GM19463 (cell line): ENCODE measurements at regions not wholly inside any gene's neighbourhood (a gene's known extent, or its start where the extent isn't known, plus 50 kb on each side); places are given as distances from the start of the nearest gene placed in this dataset.

ENCODE experiments used
- ATAC-seq: cut with Tn5 transposase; IDR thresholded peaks from one replicate; pipeline ENCODE4 v1.9.1; 2021; ENCODE audit warnings: mild to moderate bottlenecking, moderate library complexity; ENCODE audit not compliant: unreplicated experiment

DNA sequence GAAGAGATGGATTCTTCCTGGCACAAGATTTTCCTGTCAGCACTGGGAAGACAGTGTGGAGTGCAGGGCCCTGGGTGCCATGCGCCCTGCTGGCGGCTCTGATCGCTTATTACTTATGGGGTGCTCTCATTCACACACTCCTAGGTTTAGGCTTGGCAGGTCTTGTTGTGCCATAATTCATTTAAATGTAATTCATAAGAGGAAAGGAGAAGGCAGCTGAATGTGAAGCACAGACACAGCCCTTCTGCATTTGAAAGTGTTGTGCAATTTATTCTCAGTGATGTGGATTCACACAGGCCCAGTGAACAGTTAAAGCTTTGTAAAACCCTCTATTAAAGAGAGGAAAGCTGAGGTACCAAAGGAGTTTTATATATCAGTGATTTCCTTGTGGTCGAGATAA is 249.7 kb downstream of the C4orf33 start:
- no peak for ATAC-seq

DNA sequence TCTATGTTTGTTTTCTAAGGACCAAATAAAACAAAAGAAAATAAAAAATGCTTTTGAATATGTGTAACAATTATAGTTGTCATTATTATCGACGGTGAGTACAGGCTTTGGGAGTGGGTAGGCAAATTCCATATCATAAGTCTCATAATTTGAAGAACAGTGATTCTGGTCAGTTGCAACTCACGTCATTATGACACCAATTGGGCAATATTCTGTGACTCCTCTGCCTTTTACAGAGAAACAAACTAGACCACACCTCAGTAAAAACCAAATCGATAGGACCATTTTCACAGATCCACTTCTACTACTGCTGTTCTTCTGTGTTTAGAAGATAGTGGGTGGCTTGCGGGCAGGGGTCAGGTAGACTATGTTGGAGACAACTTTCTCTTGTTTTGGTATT is 250.1 kb downstream of the C4orf33 start:
- no peak for ATAC-seq

DNA sequence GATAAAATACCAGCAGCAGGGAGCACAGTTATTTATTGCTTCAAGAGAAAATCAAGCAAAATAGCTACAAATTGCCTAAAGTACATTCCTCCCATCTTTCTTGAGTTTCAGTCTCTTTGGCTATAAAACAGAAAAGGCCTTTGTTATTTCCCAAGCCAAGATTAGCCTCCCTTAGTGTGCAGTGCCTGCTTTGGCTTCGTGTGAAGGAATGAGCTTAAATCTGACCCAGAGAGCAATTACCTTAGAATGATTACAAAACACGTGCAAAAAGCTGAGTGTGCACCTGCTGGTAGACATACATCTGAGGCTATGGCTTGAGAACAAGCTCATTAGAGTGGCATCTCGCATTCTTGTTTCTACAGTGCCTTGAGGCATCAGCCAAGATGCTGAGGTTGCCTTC is 250.8 kb downstream of the C4orf33 start:
- ATAC-seq = no peak

DNA sequence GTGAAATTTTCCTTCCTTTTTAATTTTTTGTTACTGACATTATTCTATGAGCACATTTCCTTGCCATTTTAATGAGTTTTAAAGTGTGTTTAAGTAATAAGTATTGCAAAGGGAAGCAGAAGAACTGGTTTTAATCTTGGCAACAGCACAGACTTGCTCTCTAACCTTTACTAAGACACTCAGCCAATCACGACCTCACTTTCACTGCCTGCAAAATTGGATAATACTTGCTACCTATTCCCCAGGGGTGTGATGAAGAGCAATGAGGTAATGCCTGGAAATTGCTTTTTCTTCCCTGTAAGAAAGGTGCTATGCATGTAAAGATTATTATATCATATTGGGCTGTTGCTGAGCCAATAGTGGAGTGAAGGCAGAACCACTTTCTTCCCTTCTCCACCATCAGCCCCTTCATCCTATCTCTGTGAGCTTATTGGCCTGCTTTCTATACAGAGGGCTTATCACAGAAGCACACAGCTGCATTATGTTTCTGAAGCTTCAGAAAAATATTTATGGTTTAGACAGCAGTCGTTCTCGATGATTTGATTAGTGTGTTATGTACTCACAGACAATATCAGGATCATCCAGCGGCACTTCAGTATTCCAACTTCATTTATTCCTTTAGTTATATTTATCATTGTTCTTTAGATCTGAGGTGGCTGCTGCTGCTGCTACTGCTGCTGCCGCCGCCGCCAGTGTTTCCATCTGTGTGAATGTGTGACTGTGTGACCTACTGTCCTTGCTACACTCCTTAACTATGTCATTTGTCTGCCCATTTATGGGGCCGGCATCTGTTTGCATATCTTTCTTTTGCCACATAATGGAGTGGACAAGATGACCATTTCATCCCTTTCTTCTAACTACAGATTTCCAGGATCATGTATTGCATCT is 255.1 kb downstream of the C4orf33 start:
- ATAC-seq = no peak

DNA sequence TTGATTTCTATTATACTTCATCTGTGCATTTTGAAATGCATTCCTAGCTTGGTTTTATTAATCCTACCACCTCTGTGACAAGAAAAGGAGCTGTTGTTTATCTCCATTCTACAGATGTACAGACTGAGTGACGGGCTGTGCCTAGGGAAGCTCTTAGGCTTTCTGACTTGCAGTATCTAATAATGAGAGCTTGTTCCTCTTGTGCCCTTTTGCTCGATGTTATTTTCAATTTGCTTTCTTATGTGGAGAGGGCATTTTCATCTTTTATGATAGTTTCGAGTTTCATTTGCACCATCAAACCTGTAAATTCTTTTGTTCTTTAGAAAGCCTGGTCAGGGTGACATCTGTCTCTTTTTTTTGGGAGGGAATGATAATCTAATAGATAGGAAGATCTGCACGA is 256.5 kb downstream of the C4orf33 start:
- no peak for ATAC-seq

DNA sequence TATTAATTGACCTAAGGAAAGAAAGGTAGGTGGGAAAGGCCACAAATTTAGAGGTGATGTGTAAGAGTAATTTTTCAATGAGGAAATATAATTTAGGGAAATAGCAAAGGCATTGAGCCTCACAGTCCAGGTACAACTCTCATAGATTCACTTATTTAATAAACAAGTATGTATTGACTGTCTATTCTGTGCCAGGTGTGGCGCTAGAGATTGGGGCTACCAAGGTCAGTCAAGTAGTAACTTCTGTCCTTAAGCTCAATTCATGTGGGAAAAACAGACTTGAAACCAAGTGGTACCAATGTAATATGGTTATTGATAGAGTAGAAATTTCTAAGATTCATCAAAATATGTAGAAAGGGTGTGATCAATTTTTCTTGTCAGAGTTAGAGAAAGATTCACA is 257.5 kb downstream of the C4orf33 start:
- ATAC-seq = no peak

DNA sequence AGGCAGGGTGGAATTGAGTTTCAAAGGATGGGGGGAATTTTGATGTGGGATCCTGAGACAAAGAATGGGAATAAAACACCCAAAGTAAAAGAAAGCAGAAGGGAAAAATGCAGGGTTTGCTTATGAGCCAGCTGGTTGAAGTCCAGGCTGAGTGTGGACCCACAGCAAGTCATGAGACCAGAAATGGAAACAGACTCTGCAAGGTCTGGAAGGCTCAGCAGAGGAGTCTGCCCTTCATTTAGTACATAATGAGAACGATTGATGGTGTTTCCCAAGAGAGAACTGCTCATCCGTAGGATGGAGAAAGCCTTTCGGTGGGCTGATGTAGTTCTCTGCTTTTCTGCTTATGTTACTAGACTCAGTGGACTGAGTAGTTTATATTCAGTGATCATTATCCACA is 259.1 kb downstream of the C4orf33 start:
- no peak for ATAC-seq

DNA sequence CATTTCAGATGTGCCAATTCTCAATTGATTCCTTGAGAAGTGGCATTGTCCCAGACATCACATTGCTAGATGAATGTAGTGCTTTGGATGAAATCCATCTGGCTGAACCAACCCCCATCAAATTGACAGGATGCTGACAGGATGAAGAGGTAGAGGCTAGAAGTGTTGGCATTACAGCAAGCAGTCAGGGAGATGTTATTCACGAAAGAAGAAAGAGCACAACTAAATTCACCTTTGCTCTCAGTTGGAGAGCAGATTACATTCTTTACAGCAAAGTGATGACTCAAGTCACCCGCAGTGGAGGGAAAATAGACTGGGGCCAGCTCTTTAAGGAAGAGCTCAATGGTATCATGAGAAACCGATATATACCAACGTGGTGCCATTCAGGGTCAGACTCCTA is 259.6 kb downstream of the C4orf33 start:
- no peak for ATAC-seq

DNA sequence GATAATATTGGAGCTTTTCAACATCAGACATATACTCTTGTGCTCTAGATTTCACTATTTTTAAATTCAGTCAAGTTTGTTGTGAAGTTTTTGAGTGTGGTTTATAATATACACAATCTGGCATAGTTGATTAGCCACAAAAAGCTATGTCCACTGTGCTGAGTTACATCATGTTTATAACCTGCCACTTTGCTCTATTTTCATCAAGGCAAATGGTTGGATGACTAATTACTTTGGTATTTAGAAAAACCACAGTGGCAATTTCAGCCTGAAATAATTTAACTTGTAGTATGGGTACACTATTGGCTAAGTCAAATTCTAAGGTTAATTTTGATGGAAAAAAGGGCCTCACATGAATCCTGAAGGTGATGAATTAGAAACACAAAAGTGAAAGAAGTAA is 262.6 kb downstream of the C4orf33 start:
- ATAC-seq = no peak

DNA sequence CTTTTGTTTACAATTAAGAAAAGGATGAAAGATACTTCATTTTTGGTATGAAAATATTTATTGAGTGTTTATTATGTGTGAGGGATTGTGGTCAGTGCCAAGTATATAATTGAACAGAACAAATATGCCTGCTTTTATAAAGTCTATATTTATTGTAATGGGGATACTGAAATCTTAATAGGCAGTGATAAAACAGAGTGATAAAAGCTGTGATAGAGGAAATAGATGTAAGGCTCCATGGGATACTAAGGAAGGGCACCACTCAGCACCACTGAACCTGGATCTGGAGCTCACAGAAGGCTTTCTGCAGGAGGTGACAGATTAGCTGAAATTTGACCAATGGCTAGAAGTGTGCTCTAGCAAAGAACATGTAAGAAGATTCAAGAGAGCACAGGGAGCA is 263.5 kb downstream of the C4orf33 start:
- ATAC-seq = no peak

DNA sequence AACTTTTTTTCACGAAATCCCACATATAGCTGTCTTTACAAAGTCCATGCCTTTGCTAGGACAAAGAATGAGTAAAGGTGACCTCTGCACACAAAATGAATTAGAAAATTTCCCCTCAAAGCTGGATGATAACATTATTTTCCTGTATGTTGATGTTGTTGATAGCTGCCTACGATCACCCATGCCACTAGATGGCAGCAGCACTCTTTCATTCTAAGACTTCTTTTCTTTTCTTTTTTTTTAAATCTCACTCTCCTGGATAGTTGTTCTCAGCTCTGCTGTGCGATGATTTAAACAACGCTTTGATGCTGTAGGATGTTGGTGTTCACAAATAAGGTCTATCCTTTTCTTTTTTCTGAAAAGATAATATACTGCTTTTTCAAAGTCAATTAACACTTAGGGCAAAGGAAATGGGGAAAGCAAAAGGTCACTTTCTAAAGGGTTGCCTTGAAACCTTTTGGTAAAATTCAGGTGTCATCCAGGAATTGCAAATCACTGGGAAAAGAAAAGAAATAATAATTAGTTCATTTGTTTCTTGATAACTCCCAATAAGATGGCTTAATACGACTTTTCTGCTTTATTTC is 266.8 kb downstream of the C4orf33 start:
- peak; percentile 81 for ATAC-seq

DNA sequence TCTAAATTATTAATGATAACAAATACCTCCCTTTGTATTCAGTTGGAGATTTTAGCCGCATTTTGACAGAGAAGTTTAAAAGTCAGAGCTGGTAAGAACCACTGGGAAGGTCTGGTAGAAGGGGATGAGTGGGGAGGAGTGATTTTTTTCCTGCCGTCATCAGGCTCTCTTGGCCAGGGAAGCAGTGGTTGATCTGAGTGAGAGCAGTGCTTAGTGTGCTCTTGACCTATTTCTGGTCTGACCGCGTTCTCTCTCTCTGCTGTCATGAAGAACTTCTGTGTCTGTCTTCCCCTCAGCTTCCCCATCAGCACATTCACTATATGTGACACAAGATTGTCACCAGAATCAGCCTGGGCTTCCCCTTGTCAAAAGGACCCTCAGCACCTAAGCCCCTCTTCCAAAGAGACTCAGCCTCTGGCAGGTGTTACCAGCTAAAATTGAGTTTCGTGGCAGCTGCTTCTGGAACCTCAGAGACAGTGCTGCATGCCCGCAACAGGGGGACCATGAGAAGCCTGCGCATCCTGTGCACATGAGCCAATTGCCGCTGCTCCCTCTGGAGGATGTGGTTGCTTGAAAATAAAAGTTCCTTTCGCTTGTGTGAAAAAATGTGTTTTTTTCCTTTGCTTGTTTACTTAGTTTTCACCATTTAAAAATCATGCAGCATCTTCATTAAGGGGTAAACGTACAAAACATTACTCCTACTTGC is 268.9 kb downstream of the C4orf33 start:
- ATAC-seq = no peak

DNA sequence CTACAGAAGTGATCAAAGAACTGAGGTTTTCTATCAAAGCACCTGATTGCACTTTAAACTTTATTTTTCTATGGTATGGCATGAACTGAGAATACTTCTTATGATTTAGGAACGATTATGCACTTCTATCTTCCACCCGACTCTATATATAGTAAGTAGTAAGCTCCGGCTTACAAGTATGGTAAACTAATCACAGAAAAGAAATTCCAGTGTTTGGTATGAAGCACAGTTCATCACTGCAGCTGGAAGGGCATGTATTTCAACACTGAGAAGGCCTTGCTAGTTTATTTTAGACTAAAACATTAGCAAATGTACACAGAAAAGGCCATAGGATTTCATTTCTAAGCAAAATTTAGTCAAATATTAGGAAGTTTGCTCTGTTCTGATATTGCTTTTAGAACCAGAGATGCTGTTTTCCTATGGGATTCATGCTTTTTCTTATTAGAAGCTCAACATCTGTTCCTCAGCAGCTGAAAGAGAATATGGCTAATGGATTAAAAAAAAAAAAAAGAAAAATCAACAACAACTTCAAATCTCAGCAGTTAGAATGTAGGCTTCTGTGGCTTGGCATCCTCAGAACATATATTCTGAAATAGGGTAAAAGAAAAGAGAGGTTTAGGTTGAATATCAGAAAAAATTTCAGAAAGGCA is 273.5 kb downstream of the C4orf33 start:
- no peak for ATAC-seq

DNA sequence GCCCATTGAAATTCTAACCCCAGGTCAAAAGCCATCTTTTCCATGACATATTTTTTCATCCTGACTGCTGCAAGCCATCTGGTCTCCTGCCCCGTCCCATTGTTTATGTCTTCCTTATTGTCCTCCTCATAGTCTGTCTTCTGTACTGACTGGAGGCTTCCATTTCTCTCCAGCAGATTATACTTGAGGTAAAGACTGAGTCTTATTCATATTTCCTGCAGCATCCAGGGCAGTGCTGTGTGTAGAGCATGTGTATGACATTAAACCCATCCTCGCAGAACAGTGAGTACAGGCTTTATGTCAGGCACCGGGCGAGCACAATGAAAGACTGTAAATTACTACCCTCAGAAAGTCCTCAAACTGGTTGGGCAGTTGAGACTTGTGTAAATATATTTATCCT is 275.1 kb downstream of the C4orf33 start:
- ATAC-seq = no peak

DNA sequence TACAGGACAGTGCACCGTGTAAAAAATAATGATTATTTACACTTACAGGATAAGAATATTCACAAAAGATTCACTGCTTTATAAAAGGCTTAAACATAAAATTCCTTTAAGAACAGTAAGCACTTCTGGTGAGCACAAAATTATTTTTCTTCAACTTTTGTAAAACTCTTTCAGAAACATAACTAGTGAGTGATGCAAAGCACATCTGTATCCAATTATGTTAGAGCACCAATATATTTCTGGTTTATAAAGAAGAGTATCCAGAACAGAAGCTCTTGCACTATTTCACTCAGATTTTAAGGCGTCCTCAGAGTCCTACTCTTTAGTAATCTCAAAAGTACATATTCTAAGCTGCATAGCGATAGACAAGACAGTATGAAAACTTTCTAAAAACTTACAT is 276.0 kb downstream of the C4orf33 start:
- no peak for ATAC-seq

DNA sequence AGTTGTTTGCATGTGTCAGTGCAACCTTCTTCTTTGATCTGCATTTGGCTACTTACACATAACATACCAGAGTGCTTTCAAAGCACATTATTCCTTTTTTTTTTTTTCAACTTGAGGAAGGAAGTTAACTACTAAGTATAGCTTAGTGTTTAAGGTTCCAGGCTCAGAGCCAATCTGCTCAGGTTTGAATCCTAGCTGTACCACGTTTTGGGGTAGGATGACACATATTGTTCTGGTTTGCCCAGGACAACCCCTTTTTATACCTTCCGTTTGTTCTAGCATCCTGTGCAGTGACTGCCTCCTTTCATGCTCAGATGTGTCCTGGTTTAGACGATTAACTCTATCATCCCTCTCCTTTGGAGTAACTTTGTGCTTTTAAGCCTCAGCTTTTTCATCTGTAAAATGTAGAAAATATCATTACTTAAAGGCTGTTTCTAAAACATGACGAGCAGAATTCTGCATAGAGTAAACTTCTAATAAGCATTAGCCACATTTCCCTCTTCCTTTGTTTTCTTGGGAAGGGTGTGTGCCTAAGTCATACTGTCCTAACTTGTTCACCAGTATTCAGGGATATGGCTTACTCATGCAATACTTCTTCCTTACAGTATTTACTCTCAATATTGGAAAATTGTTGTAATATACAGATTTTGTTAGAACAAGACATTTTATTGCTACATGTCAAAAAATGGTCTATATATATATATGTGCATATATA is 281.3 kb downstream of the C4orf33 start:
- ATAC-seq = no peak

DNA sequence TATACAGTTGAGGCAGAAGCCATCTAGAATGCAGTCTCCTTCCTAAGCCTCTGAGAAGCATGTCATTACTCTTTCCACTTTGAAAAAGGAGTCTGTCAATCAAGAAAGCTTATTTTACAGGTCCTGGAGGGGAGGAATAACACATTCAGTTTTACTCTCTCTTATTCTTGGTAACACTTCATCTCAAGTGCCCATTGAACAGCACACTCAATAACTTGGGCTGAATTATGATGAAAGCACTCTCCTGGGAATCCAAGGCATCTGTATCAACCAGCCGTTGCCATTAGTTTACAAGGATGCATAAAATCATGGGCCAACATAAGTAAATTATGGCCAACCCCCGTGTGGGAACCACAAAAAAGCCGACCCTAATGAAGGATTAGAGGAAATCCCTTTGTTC is 282.4 kb downstream of the C4orf33 start:
- no peak for ATAC-seq

DNA sequence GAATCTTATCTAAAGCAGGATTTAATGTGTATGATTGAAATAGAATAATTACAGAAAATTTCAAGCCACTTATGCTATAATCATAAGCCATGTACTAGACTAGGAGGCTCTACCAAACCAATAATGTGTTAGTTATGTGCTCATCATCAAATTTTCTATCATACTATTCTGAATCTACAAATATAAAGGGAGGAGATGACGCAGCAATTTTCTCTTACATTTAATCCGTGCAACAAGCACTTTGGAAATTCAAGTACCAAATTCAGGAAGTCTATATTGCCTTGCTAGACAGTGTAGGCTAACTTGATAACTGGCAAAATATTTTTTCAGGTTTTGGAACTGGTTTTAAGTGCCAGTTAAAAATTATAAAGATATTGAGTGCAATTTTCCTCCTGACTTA is 283.5 kb downstream of the C4orf33 start:
- no peak for ATAC-seq

DNA sequence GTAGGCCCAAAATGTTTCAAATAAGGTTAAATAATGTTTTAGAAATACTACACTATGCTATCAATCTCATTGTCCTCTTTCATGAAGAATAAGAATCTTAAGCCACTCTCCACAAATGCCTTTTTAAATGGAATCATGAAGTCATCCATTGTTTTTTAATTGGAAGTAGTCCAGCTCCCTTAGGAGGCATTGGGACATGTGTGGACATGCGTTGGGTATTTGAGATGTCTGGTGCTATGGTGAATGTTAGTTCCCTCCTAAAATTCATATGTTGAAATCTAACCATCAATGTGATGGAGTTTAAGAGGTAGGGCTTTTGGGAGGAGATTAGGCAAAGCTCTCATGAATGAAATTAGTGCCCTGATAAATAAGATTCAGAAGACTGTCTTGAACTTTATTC is 289.0 kb downstream of the C4orf33 start:
- no peak for ATAC-seq

DNA sequence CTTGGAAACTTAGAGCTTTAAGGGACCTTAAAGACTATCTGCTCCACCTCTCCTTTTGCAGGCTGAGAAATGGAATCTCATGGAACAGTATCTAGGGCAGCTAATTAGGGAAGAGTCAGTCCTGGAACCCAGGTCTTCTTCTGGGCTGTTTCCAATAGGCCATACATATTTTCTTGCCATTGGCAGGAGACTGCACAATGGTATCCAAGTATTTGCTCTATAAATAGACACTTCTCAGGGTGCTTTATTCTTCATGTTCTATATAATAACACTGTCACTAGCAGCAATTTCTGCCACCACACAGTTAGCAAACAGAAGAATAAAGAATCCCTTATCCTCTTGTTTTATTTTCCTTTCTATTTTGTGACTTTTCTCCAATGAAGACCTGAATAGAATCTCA is 291.7 kb downstream of the C4orf33 start:
- no peak for ATAC-seq

DNA sequence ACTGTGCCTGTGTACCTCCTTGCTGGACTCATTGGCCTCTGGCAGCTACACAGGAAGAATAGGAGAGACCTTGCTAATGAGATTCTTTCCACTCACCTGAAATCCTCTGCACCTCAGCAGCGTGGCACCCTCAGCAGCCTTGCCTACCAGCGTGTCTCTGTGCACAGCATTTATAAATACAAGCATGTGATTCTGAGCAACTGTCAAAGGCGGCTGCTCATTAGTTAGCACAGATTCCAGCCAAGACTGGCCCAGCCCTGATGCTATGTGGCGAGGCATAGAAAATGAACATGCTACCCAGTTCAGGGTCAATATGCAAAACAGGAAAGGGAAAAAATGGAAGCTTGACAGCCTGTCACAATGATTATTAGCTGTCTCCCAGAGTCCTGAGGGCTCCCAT is 298.0 kb downstream of the C4orf33 start:
- ATAC-seq = no peak
